ENCODE measurements at regions not wholly inside any gene's neighbourhood (a gene's known extent, or its start where the extent isn't known, plus 50 kb on each side); places are given as distances from the start of the nearest gene placed in this dataset.

DNA sequence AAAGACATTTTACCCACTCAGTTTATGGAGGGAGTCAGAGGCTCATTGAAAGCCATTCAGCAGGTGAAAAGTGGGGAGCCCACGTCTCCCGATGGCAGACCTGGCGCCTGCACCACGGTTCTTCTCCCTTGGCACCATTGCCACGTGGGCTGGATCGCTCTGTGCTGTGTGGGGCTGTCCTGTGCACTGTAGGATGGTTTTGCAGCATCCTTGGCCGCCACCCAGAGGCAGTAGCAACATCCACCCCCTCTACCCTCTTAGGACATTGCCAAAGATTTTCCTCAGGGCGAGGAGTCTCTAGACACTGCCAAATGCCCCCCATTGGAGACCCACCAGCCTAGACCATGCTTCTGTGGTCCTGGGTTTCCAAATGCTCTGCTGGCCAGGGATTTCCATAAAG, 60.2 kb downstream of the SYNE3 start:
- no peaks in the 10 kb centered on the region for H3K9me3 ChIP-seq (ENCODE audit: control insufficient read depth in 2 of 3, insufficient read depth in 1 of 3, low read length in 3 of 3)
- no peak overlapping the region for H3K4me3 ChIP-seq (ENCODE audit: low read length in 3 of 3)
- DNase-seq (peak in 1 of 5 donors; percentile 41), FAIRE-seq (no peak)
- intact Hi-C loops (cut with DNase I) = no loop called here
- no peaks in the 10 kb centered on the region for H3K27me3 ChIP-seq (ENCODE audit: control insufficient read depth, insufficient read depth, low read length)
- no peaks in the 10 kb centered on the region for H3K36me3 ChIP-seq (ENCODE audit: control insufficient read depth in 2 of 3, insufficient read depth in 3 of 3, low read length in 3 of 3)
- peaks cover 0 to 6% (median 0%) of the 10 kb centered on the region in 3 donors for H3K4me1 ChIP-seq (ENCODE audit: control insufficient read depth in 2 of 3, insufficient read depth in 2 of 3, low read depth in 1 of 3, low read length in 3 of 3)
- TF ChIP-seq, protein P1, sequence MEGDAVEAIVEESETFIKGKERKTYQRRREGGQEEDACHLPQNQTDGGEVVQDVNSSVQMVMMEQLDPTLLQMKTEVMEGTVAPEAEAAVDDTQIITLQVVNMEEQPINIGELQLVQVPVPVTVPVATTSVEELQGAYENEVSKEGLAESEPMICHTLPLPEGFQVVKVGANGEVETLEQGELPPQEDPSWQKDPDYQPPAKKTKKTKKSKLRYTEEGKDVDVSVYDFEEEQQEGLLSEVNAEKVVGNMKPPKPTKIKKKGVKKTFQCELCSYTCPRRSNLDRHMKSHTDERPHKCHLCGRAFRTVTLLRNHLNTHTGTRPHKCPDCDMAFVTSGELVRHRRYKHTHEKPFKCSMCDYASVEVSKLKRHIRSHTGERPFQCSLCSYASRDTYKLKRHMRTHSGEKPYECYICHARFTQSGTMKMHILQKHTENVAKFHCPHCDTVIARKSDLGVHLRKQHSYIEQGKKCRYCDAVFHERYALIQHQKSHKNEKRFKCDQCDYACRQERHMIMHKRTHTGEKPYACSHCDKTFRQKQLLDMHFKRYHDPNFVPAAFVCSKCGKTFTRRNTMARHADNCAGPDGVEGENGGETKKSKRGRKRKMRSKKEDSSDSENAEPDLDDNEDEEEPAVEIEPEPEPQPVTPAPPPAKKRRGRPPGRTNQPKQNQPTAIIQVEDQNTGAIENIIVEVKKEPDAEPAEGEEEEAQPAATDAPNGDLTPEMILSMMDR (IDR thresholded peaks at IDR 0.05; ENCODE audit: borderline replicate concordance, extremely low read depth, insufficient read depth) = no peak
- no peak overlapping the region for H3K27ac ChIP-seq (ENCODE audit: low read depth in 2 of 2, low read length in 2 of 2)
- no peak overlapping the region for H3K9ac ChIP-seq (ENCODE audit: low read length in 3 of 3)

DNA sequence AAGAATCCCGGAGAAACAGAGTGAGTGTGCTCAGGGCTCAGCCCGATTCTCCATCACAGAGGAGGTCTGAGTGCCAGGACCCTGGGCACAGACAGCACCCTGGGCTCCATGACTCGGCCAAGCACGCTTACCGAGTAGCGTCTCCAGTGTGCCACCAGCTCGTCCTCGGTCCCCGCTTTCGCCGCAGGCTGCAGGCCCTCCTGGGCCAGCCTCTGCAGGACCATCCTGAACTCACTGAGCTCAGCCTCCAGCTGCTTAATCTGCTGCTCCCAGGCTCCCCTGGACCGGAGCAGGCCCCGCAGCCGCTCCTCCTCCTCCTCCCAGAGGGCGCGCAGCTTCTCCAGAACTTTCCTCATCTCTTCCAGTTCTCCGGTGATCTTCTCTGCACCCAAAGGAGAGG, 61.2 kb downstream of the SYNE3 start:
- TF ChIP-seq, protein P1 (IDR thresholded peaks at IDR 0.05; ENCODE audit: borderline replicate concordance, extremely low read depth, insufficient read depth) = no peak
- intact Hi-C loops (cut with DNase I) = no loop called here
- DNase-seq (peak in 1 of 5 donors; percentile 55), FAIRE-seq (no peak)
- Histone ChIP-seq H3K9ac (ENCODE audit: low read length in 3 of 3) (no peak overlapping the region), H3K27me3 (ENCODE audit: control insufficient read depth, insufficient read depth, low read length) (no peaks in the 10 kb centered on the region), H3K4me3 (ENCODE audit: low read length in 3 of 3) (no peak overlapping the region), H3K9me3 (ENCODE audit: control insufficient read depth in 2 of 3, insufficient read depth in 1 of 3, low read length in 3 of 3) (no peaks in the 10 kb centered on the region), H3K36me3 (ENCODE audit: control insufficient read depth in 2 of 3, insufficient read depth in 3 of 3, low read length in 3 of 3) (no peaks in the 10 kb centered on the region), H3K4me1 (ENCODE audit: control insufficient read depth in 2 of 3, insufficient read depth in 2 of 3, low read depth in 1 of 3, low read length in 3 of 3) (peaks cover 0 to 5% (median 0%) of the 10 kb centered on the region in 3 donors), H3K27ac (ENCODE audit: low read depth in 2 of 2, low read length in 2 of 2) (no peak overlapping the region)

DNA sequence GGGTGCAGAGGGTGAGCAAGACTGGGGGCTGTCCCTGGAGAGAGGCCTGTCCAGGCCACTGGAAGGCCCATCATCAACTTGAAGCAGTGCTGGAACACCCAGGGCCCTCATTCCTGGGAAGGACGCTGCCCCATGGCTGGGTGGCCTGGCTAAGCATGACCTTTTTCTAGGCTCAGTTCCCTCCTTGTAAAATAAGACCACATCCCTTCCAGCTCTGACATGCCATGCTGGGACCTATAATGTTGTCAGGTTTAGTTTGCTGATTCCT, 62.8 kb downstream of the SYNE3 start:
- H3K9me3 ChIP-seq (ENCODE audit: control insufficient read depth in 2 of 3, insufficient read depth in 1 of 3, low read length in 3 of 3) = no peaks in the 10 kb centered on the region
- intact Hi-C loops (cut with DNase I) = no loop called here
- H3K36me3 ChIP-seq (ENCODE audit: control insufficient read depth in 2 of 3, insufficient read depth in 3 of 3, low read length in 3 of 3) = no peaks in the 10 kb centered on the region
- peak in 1 of 5 donors; percentile 63 for DNase-seq
- no peaks in the 10 kb centered on the region for H3K27me3 ChIP-seq (ENCODE audit: control insufficient read depth, insufficient read depth, low read length)
- no peak overlapping the region for H3K4me3 ChIP-seq (ENCODE audit: low read length in 3 of 3)
- peaks cover 0 to 5% (median 0%) of the 10 kb centered on the region in 3 donors for H3K4me1 ChIP-seq (ENCODE audit: control insufficient read depth in 2 of 3, insufficient read depth in 2 of 3, low read depth in 1 of 3, low read length in 3 of 3)
- no peak for FAIRE-seq
- H3K27ac ChIP-seq (ENCODE audit: low read depth in 2 of 2, low read length in 2 of 2) = no peak overlapping the region
- H3K9ac ChIP-seq (ENCODE audit: low read length in 3 of 3) = no peak overlapping the region
- TF ChIP-seq, protein P1 (IDR thresholded peaks at IDR 0.05; ENCODE audit: borderline replicate concordance, extremely low read depth, insufficient read depth) = no peak

All from kidney (tissue), 13 donors.